Smooth muscle cell (in vitro differentiated cells): ENCODE measurements at regions not wholly inside any gene's neighbourhood (a gene's known extent, or its start where the extent isn't known, plus 50 kb on each side); places are given as distances from the start of the nearest gene placed in this dataset.

Source experiments
- DNase-seq: peaks from one replicate; lab custom pipeline; 2025; ENCODE audit not compliant: unreplicated experiment; lab: John Stamatoyannopoulos, UW
- H2AFZ ChIP-seq: fragments of 200-600 bp; sonication (generic); 2 replicates; pipeline ENCODE4 v1.6.0; 2016; ENCODE audit warnings: antibody characterized with exemption, low read depth, mild to moderate bottlenecking
- H3F3A ChIP-seq: fragments of 200-600 bp; sonication (generic); 2 replicates; pipeline ENCODE4 v1.6.0; 2017; ENCODE audit warnings: antibody characterized with exemption, low read depth
- H3K27ac ChIP-seq: fragments of 200-600 bp; sonication (generic); 2 replicates; pipeline ENCODE4 v1.5.1; 2016; ENCODE audit warnings: low read depth, mild to moderate bottlenecking
- H3K27me3 ChIP-seq: fragments of 200-600 bp; sonication (generic); 2 replicates; pipeline ENCODE4 v1.6.1; 2016; ENCODE audit warnings: low read depth, mild to moderate bottlenecking
- H3K36me3 ChIP-seq: fragments of 200-600 bp; sonication (generic); 2 replicates; pipeline ENCODE4 v1.5.1; 2016; ENCODE audit warnings: low read depth
- H3K4me1 ChIP-seq: fragments of 200-600 bp; sonication (generic); 2 replicates; pipeline ENCODE4 v1.5.1; 2016; ENCODE audit warnings: low read depth
- H3K4me2 ChIP-seq: fragments of 200-600 bp; sonication (generic); 2 replicates; pipeline ENCODE4 v1.6.0; 2016; ENCODE audit warnings: mild to moderate bottlenecking
- H3K4me3 ChIP-seq: fragments of 200-600 bp; sonication (generic); 2 replicates; pipeline ENCODE4 v1.5.1; 2016; ENCODE audit warnings: mild to moderate bottlenecking
- H3K79me2 ChIP-seq: fragments of 200-600 bp; sonication (generic); 2 replicates; pipeline ENCODE4 v1.6.0; 2016; ENCODE audit warnings: low read depth, mild to moderate bottlenecking
- H3K9ac ChIP-seq: fragments of 200-600 bp; sonication (generic); 2 replicates; pipeline ENCODE4 v1.6.0; 2016; ENCODE audit warnings: low read depth
- H3K9me3 ChIP-seq: fragments of 200-600 bp; sonication (generic); replicated peaks from 2 replicates; pipeline ENCODE4 v1.5.1; 2016; ENCODE audit warnings: low read depth
- H4K20me1 ChIP-seq: fragments of 200-600 bp; sonication (generic); 2 replicates; pipeline ENCODE4 v1.6.0; 2016; ENCODE audit warnings: low read depth
- CTCF ChIP-seq: fragments of 200-600 bp; sonication (generic); IDR thresholded peaks from 2 replicates; pipeline ENCODE4 v1.5.1; 2017; ENCODE audit warnings: borderline replicate concordance, mild to moderate bottlenecking, antibody characterized with exemption; ENCODE audit not compliant: insufficient read depth, poor library complexity, severe bottlenecking
- WGBS: methylation state at CpG from one replicate; pipeline ENCODE4 v1.1.7; 2016; ENCODE audit warnings: low lambda C conversion rate; 5-methylcytosine and 5-hydroxymethylcytosine counted together

GRCh38 chr21:28227881-28228635 is 764.6 kb downstream of the LTN1 start:
- DNase-seq = no peak

GRCh38 chr21:28226563-28226962 is 766.1 kb downstream of the LTN1 start:
- Histone ChIP-seq H3K27me3 (no peaks in the 10 kb centered on the region), H3K4me1 (peaks cover 6% of the 10 kb centered on the region), H3F3A (no peaks in the 10 kb centered on the region), H3K79me2 (no peaks in the 10 kb centered on the region), H4K20me1 (no peaks in the 10 kb centered on the region), H3K4me3 (no peak overlapping the region), H3K4me2 (no peak overlapping the region), H3K9me3 (no peaks in the 10 kb centered on the region), H3K36me3 (no peaks in the 10 kb centered on the region), H3K27ac (no peak overlapping the region), H2AFZ (no peak overlapping the region), H3K9ac (no peak overlapping the region)
- WGBS = 94% methylated on average over 2 of the region's 2 CpGs
- DNase-seq = no peak
- no peak for TF ChIP-seq CTCF

More at GRCh38 chr21:28227881-28228635, 764.6 kb downstream of the LTN1 start:
- no peaks in the 10 kb centered on the region for H3K27me3 ChIP-seq
- peak overlapping the region; percentile 95 for H3K27ac ChIP-seq
- H3K79me2 ChIP-seq = no peaks in the 10 kb centered on the region
- H3K36me3 ChIP-seq = no peaks in the 10 kb centered on the region
- peak overlapping the region; percentile 50 for H2AFZ ChIP-seq
- peak overlapping the region; percentile 56 for H3K4me2 ChIP-seq
- H3K9me3 ChIP-seq = no peaks in the 10 kb centered on the region
- peak overlapping the region; percentile 82 for H3K9ac ChIP-seq
- 68% methylated on average over 4 of the region's 4 CpGs for WGBS
- H3F3A ChIP-seq = no peaks in the 10 kb centered on the region
- no peak overlapping the region for H3K4me3 ChIP-seq
- no peak for TF ChIP-seq CTCF
- no peaks in the 10 kb centered on the region for H4K20me1 ChIP-seq
- peaks cover 6% of the 10 kb centered on the region for H3K4me1 ChIP-seq

GRCh38 chr21:28224191-28224726 is 768.4 kb downstream of the LTN1 start:
- WGBS = 81% methylated on average over 6 of the region's 6 CpGs
- no peak overlapping the region for H3K9ac ChIP-seq
- no peak overlapping the region for H3K4me2 ChIP-seq
- no peak for TF ChIP-seq CTCF
- H3K27ac ChIP-seq = no peak overlapping the region
- no peaks in the 10 kb centered on the region for H3K36me3 ChIP-seq
- no peaks in the 10 kb centered on the region for H3K27me3 ChIP-seq
- peaks cover 2% of the 10 kb centered on the region for H3K4me1 ChIP-seq
- no peak overlapping the region for H3K4me3 ChIP-seq
- H3K9me3 ChIP-seq = no peaks in the 10 kb centered on the region
- H3K79me2 ChIP-seq = no peaks in the 10 kb centered on the region
- H4K20me1 ChIP-seq = no peaks in the 10 kb centered on the region
- no peak overlapping the region for H2AFZ ChIP-seq
- no peaks in the 10 kb centered on the region for H3F3A ChIP-seq
- no peak for DNase-seq

- Histone ChIP-seq H3K4me3 (no peak overlapping the region), H3K27ac (no peak overlapping the region), H3F3A (no peaks in the 10 kb centered on the region), H3K4me2 (no peak overlapping the region), H4K20me1 (no peaks in the 10 kb centered on the region), H3K36me3 (no peaks in the 10 kb centered on the region), H3K9ac (no peak overlapping the region), H3K27me3 (no peaks in the 10 kb centered on the region), H2AFZ (no peak overlapping the region), H3K9me3 (no peaks in the 10 kb centered on the region), H3K4me1 (no peaks in the 10 kb centered on the region), H3K79me2 (no peaks in the 10 kb centered on the region)
- WGBS = 90% methylated on average over 1 of the region's 1 CpG
- no peak for TF ChIP-seq CTCF
- DNase-seq = no peak
Observed at GRCh38 chr21:28221984-28222383, 770.7 kb downstream of the LTN1 start.
